ENCODE measurements at regions not wholly inside any gene's neighbourhood (a gene's known extent, or its start where the extent isn't known, plus 50 kb on each side); places are given as distances from the start of the nearest gene placed in this dataset.

DNA sequence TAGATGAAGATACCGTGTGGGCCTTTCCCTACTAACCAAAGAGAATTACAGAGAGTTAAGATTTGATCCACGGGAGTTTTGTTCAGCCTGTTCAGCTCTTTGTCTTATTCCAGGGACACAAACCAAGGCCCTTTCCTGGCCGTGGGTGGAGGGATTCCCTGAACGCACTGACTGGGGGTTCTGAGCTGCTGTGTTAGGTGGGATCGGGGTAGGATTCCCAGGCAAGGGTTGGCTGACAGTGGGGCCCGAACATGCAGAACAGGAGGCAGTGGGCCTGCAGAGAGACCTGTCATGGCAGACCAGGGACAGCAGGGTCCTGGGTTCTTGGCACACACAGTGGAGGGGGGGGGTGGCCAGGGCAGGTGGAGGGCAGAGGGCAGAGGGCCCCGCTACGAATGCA is 89.5 kb upstream of the MKI67 start:
- TF ChIP-seq, protein P1, sequence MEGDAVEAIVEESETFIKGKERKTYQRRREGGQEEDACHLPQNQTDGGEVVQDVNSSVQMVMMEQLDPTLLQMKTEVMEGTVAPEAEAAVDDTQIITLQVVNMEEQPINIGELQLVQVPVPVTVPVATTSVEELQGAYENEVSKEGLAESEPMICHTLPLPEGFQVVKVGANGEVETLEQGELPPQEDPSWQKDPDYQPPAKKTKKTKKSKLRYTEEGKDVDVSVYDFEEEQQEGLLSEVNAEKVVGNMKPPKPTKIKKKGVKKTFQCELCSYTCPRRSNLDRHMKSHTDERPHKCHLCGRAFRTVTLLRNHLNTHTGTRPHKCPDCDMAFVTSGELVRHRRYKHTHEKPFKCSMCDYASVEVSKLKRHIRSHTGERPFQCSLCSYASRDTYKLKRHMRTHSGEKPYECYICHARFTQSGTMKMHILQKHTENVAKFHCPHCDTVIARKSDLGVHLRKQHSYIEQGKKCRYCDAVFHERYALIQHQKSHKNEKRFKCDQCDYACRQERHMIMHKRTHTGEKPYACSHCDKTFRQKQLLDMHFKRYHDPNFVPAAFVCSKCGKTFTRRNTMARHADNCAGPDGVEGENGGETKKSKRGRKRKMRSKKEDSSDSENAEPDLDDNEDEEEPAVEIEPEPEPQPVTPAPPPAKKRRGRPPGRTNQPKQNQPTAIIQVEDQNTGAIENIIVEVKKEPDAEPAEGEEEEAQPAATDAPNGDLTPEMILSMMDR (IDR thresholded peaks at IDR 0.05), result no peak
- TF ChIP-seq POLR2A (IDR thresholded peaks at IDR 0.05), result no peak
